ENCODE measurements at regions not wholly inside any gene's neighbourhood (a gene's known extent, or its start where the extent isn't known, plus 50 kb on each side); places are given as distances from the start of the nearest gene placed in this dataset.

DNA sequence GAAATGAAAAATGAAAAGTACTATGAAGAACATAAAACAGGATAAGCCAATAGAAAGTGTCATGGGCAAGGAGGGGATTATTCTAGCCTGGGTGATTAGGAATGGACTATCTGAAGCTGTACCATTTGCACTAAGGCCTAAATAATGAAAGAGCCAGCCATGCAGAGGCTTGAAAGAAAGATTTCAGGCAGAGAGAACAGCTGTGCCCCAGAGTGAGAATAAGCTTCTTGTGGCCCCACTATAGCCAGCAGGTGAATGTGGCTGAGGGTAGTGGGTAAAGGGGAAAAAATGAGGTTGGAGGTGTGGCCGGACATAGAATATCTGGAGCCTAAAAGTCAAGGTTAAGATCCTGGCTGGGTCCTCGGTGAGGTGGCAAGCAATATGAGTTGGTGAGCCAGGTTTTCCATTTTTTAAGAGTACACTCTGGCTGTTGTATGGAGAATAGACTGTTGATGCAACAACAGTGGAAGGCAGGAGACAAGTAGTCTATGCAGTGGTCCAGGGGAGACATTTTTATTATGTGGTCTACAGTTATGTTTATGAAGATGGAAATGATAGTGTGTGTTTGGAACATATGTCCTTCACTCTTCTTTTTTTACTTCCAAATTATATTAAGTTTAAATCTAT, 135.2 kb upstream of the SETBP1 start:
- DNase-seq, result no peak
- H3K27me3 ChIP-seq (replicated peaks), result no peaks in the 10 kb centered on the region
- in situ Hi-C loops (cut with HindIII; ENCODE audit: low pct_ligation_motif_present, low sequenced_read_pairs), result no loop called here

DNA sequence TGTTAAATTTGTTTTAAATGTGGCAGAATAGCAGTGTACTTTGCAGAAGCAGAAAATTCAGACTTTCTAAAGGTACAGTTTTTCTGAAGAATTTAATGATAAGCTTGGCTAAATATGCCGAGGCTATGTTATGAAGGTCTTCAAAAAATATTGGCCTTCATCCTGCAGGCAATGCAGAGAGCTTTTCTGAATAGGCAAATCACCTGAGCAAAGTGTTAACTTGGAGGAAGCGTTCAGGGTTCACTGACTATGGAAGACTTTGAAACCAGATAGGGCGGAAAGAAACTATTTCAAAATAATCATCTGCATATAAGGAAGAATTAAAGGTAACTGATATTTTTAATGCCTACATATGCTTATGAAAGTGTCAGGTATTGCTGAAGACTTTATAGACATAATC, 133.7 kb upstream of the SETBP1 start:
- in situ Hi-C loops (cut with HindIII; ENCODE audit: low pct_ligation_motif_present, low sequenced_read_pairs), result no loop called here
- no peak overlapping the region for H3K4me3 ChIP-seq (ENCODE audit: low read depth, low read length)
- no peaks in the 10 kb centered on the region for H3K36me3 ChIP-seq (replicated peaks)
- H3K27me3 ChIP-seq (replicated peaks), result no peaks in the 10 kb centered on the region
- TF ChIP-seq, protein P1, sequence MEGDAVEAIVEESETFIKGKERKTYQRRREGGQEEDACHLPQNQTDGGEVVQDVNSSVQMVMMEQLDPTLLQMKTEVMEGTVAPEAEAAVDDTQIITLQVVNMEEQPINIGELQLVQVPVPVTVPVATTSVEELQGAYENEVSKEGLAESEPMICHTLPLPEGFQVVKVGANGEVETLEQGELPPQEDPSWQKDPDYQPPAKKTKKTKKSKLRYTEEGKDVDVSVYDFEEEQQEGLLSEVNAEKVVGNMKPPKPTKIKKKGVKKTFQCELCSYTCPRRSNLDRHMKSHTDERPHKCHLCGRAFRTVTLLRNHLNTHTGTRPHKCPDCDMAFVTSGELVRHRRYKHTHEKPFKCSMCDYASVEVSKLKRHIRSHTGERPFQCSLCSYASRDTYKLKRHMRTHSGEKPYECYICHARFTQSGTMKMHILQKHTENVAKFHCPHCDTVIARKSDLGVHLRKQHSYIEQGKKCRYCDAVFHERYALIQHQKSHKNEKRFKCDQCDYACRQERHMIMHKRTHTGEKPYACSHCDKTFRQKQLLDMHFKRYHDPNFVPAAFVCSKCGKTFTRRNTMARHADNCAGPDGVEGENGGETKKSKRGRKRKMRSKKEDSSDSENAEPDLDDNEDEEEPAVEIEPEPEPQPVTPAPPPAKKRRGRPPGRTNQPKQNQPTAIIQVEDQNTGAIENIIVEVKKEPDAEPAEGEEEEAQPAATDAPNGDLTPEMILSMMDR (IDR thresholded peaks at IDR 0.05; ENCODE audit: low read depth, low read length, missing control alignments), result no peak
- no peak overlapping the region for H3K27ac ChIP-seq
- DNase-seq, result no peak

More for the DNA sequence above, 135.2 kb upstream of the SETBP1 start:
- no peak overlapping the region for H3K4me3 ChIP-seq (ENCODE audit: low read depth, low read length)
- no peak overlapping the region for H3K27ac ChIP-seq
- TF ChIP-seq, protein P1 (IDR thresholded peaks at IDR 0.05; ENCODE audit: low read depth, low read length, missing control alignments), result no peak
- H3K36me3 ChIP-seq (replicated peaks), result no peaks in the 10 kb centered on the region

DNA sequence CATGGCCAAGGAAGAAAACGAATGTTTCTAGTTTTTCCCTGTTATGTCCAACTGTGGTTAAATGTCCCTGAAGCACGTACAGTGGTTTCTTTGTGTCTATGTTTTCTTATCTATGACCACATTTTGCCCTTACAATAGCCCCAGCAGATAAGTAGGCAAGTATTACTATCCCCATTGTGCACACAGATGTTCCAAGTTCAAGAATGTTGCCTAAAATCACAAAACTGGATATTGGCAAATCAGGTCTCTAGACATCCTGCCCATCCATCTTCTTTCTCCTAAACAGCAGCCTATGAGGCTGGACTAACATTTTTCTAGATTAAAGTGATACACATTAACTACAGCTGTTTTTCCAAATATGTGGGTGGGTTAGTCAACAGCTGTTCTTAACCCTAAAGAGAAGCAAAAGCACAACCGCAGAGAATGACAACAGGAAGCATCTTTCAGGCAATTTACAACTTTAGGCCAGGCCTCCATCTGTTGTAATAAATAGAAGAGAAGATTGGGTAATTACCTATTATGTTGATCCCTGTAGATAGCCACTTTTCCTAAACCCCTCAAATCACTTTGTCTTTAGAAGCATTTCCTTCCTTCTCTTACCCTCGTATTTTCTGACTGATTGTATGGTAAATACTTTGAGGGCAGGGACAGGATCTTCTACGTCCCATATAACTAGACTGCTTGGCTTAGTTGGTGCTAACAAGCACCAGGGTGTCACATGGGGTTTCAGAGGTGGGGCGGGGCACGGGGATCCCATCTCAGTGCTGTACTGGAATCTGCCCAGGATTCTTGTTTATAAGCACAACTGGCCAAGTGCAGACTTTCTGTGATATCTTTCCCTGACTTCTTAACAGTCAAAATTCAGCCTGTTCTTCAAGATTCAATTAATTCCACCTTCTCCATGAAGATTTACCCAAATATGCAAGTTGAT, 132.1 kb upstream of the SETBP1 start:
- TF ChIP-seq, protein P1 (IDR thresholded peaks at IDR 0.05; ENCODE audit: low read depth, low read length, missing control alignments), result no peak
- no peaks in the 10 kb centered on the region for H3K36me3 ChIP-seq (replicated peaks)
- no peak overlapping the region for H3K27ac ChIP-seq
- no peaks in the 10 kb centered on the region for H3K27me3 ChIP-seq (replicated peaks)
- in situ Hi-C loops (cut with HindIII; ENCODE audit: low pct_ligation_motif_present, low sequenced_read_pairs), result no loop called here
- DNase-seq, result peak; percentile 41
- H3K4me3 ChIP-seq (ENCODE audit: low read depth, low read length), result no peak overlapping the region

DNA sequence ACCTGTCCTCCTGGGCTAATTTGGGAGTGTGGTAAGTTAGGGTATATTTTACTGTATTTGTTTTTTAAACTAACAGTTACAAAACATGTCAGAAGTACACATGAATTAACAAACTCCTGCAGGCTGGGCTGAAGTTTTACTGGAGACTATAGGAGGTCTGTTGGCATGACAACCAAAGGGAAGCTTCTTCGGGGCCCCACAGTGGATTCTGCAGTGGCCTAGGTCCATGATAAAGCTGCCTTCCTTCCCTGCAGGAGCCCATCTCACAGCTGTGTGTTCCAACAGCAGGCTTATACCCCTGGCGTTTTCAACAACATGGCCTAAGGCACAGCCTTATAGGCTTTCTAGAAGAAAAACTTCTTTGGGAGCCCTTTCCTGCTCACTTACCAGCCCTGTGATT, 128.0 kb upstream of the SETBP1 start:
- in situ Hi-C loops (cut with HindIII; ENCODE audit: low pct_ligation_motif_present, low sequenced_read_pairs), result no loop called here
- no peak overlapping the region for H3K4me3 ChIP-seq (ENCODE audit: low read depth, low read length)
- H3K27me3 ChIP-seq (replicated peaks), result no peaks in the 10 kb centered on the region
- TF ChIP-seq, protein P1 (IDR thresholded peaks at IDR 0.05; ENCODE audit: low read depth, low read length, missing control alignments), result no peak
- no peaks in the 10 kb centered on the region for H3K36me3 ChIP-seq (replicated peaks)
- no peak overlapping the region for H3K27ac ChIP-seq
- no peak for DNase-seq

DNA sequence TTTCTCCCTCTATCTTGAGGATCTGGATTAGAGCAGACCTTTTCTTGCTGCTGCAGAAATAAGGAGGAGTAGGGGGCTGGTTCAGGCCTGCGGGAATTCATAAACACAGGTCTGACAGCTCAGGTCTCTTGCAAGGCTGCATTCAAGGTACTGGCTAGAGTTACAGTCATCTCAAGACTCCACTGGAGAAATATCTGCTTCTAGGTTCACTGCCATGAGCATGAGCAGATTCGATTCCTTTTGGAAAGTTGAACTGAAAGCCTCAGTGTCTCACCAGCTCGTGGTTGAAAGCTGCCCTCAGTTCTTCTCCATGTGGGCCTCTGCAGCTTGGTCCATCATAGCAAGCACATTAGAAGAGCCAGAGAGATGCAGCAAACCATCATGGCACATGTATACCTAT, 124.4 kb upstream of the SETBP1 start:
- no peak overlapping the region for H3K27ac ChIP-seq
- DNase-seq, result no peak
- TF ChIP-seq, protein P1 (IDR thresholded peaks at IDR 0.05; ENCODE audit: low read depth, low read length, missing control alignments), result no peak
- no peaks in the 10 kb centered on the region for H3K27me3 ChIP-seq (replicated peaks)
- H3K4me3 ChIP-seq (ENCODE audit: low read depth, low read length), result no peak overlapping the region
- in situ Hi-C loops (cut with HindIII; ENCODE audit: low pct_ligation_motif_present, low sequenced_read_pairs), result no loop called here
- no peaks in the 10 kb centered on the region for H3K36me3 ChIP-seq (replicated peaks)

Measured in brain microvascular endothelial cell (primary cell).